Cardiac muscle cell (in vitro differentiated cells and primary cell): ENCODE measurements at regions not wholly inside any gene's neighbourhood (a gene's known extent, or its start where the extent isn't known, plus 50 kb on each side); places are given as distances from the start of the nearest gene placed in this dataset.

Experiments
- DNase-seq, 2 donors: peaks; one replicate each; pipeline versions ENCODE4 v3.0.0 to v3.0.0-alpha.2; 2010 to 2017; ENCODE audit warnings: low read depth in 1 of 2, low spot score in 1 of 2
- H3K27ac ChIP-seq: fragments of 200-600 bp; sonication (generic); 2 replicates; pipeline ENCODE4 v1.5.1; 2016
- H3K27me3 ChIP-seq: fragments of 200-600 bp; sonication (generic); 2 replicates; pipeline ENCODE4 v1.6.0; 2016; ENCODE audit warnings: control low read depth
- H3K36me3 ChIP-seq: fragments of 200-600 bp; sonication (generic); 2 replicates; pipeline ENCODE4 v1.5.1; 2016; ENCODE audit warnings: control low read depth
- H3K4me1 ChIP-seq: fragments of 200-600 bp; sonication (generic); 2 replicates; pipeline ENCODE4 v1.8.1; 2017; ENCODE audit warnings: low read depth, mild to moderate bottlenecking, mixed run types
- H3K4me3 ChIP-seq: fragments of 200-600 bp; sonication (generic); 2 replicates; pipeline ENCODE4 v1.5.1; 2016; ENCODE audit warnings: mild to moderate bottlenecking
- H3K9me3 ChIP-seq: fragments of 200-600 bp; sonication (generic); 2 replicates; pipeline ENCODE4 v1.5.1; 2017; ENCODE audit warnings: low read depth, mild to moderate bottlenecking, control low read depth
- CTCF ChIP-seq: IDR thresholded peaks from 2 replicates; pipeline ENCODE4 v1.5.1; 2012; ENCODE audit warnings: low read depth, mild to moderate bottlenecking, low read length

- Histone ChIP-seq H3K4me1 (no peaks in the 10 kb centered on the region), H3K27me3 (peaks cover 5% of the 10 kb centered on the region), H3K9me3 (no peaks in the 10 kb centered on the region), H3K4me3 (no peak overlapping the region), H3K36me3 (no peaks in the 10 kb centered on the region), H3K27ac (no peak overlapping the region)
- no peak for DNase-seq
- no peak for TF ChIP-seq CTCF
Measured at GRCh38 chr6:111986651-111987050, 67.3 kb upstream of the CCN6 start.

- H3K27me3 ChIP-seq: peaks cover 10% of the 10 kb centered on the region
- H3K4me3 ChIP-seq: no peak overlapping the region
- H3K4me1 ChIP-seq: no peaks in the 10 kb centered on the region
- no peak for DNase-seq
- TF ChIP-seq CTCF: no peak
- no peaks in the 10 kb centered on the region for H3K9me3 ChIP-seq
- no peak overlapping the region for H3K27ac ChIP-seq
- H3K36me3 ChIP-seq: no peaks in the 10 kb centered on the region
Measured at GRCh38 chr6:111987295-111987694, 66.6 kb upstream of the CCN6 start.

GRCh38 chr6:111988926-111989325 lies 65.0 kb upstream of the CCN6 start:
- H3K36me3 ChIP-seq: no peaks in the 10 kb centered on the region
- H3K4me3 ChIP-seq: no peak overlapping the region
- no peaks in the 10 kb centered on the region for H3K9me3 ChIP-seq
- H3K4me1 ChIP-seq: no peaks in the 10 kb centered on the region
- TF ChIP-seq CTCF: no peak
- no peak overlapping the region for H3K27ac ChIP-seq
- no peak for DNase-seq
- peaks cover 15% of the 10 kb centered on the region for H3K27me3 ChIP-seq

GRCh38 chr6:111989743-111990142 lies 64.2 kb upstream of the CCN6 start:
- no peak for TF ChIP-seq CTCF
- H3K9me3 ChIP-seq: no peaks in the 10 kb centered on the region
- no peaks in the 10 kb centered on the region for H3K36me3 ChIP-seq
- H3K27ac ChIP-seq: no peak overlapping the region
- no peak for DNase-seq
- H3K27me3 ChIP-seq: peaks cover 20% of the 10 kb centered on the region
- no peaks in the 10 kb centered on the region for H3K4me1 ChIP-seq
- no peak overlapping the region for H3K4me3 ChIP-seq

GRCh38 chr6:111990214-111990613 lies 63.7 kb upstream of the CCN6 start:
- Histone ChIP-seq H3K9me3 (no peaks in the 10 kb centered on the region), H3K27ac (no peak overlapping the region), H3K27me3 (peaks cover 20% of the 10 kb centered on the region), H3K36me3 (no peaks in the 10 kb centered on the region), H3K4me1 (no peaks in the 10 kb centered on the region), H3K4me3 (no peak overlapping the region)
- no peak for DNase-seq
- TF ChIP-seq CTCF: no peak

GRCh38 chr6:111992851-111993250 lies 61.1 kb upstream of the CCN6 start:
- Histone ChIP-seq H3K36me3 (no peaks in the 10 kb centered on the region), H3K9me3 (no peaks in the 10 kb centered on the region), H3K4me3 (no peak overlapping the region), H3K4me1 (no peaks in the 10 kb centered on the region), H3K27ac (no peak overlapping the region), H3K27me3 (peaks cover 27% of the 10 kb centered on the region)
- TF ChIP-seq CTCF: no peak
- no peak for DNase-seq
